ENCODE measurements at regions not wholly inside any gene's neighbourhood (a gene's known extent, or its start where the extent isn't known, plus 50 kb on each side); places are given as distances from the start of the nearest gene placed in this dataset.
A peak's percentile ranks its signal among the peaks of the same experiment; 100 is the strongest.

GRCh38 chr5:25641124-25641523 is 996.3 kb upstream of the CDH10 start:
- no peaks in the 10 kb centered on the region for H3K36me3 Mint-ChIP-seq (ENCODE audit: low read depth)
- no peak for ATAC-seq (replicated peaks)

DNA sequence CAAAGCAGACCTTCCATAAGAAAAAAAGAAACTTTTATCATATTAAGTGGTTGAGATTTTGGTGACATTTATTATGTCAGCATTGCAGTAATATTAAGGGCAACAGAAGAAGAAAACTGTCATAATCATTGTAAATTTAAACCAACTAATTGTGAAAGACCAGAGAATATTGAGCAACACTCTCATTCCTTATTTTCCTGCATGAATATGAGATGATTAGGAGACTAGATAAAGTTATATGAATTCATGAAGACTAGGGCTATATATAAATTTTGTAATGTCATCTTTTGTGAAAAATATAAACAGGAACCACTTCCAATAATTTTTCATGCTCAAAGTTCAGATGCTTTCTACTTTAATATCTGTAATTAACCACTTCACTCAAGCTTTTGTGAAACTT is 974.5 kb upstream of the CDH10 start:
- no peak for ATAC-seq (replicated peaks)

More at GRCh38 chr5:25641124-25641523, 996.3 kb upstream of the CDH10 start:
- no peaks in the 10 kb centered on the region for H3K4me1 Mint-ChIP-seq
- H3K9me3 Mint-ChIP-seq: peaks cover 12% of the 10 kb centered on the region
- no peak overlapping the region for H3K4me3 Mint-ChIP-seq
- H3K27me3 Mint-ChIP-seq: no peaks in the 10 kb centered on the region
- no peak overlapping the region for H3K27ac Mint-ChIP-seq

DNA sequence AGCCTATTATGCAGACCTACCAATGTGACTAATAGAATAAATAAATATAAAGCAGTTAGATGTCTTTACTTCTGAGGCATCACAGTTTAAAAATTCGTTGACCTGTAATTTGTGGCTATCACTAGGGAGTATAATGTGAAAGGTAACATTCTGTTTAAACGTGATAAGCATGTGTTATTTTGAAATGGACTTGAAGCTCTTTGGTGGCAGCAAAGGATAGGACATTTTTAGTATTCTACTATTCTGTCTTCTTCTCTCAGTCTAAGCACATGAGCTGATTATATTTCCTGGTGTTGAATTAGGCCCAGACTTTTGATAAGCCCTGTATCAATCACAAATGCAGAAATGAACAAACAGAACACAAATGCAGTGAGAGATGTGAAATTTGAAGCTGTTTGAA is 974.0 kb upstream of the CDH10 start:
- Mint-ChIP-seq H3K36me3 (ENCODE audit: low read depth) (no peaks in the 10 kb centered on the region), H3K27me3 (no peaks in the 10 kb centered on the region)
- no peak for ATAC-seq (replicated peaks)

More for the DNA sequence above, 974.5 kb upstream of the CDH10 start:
- Mint-ChIP-seq H3K27ac (no peak overlapping the region), H3K27me3 (no peaks in the 10 kb centered on the region), H3K4me1 (no peaks in the 10 kb centered on the region), H3K4me3 (no peak overlapping the region), H3K36me3 (ENCODE audit: low read depth) (no peaks in the 10 kb centered on the region), H3K9me3 (peaks cover 3% of the 10 kb centered on the region)

DNA sequence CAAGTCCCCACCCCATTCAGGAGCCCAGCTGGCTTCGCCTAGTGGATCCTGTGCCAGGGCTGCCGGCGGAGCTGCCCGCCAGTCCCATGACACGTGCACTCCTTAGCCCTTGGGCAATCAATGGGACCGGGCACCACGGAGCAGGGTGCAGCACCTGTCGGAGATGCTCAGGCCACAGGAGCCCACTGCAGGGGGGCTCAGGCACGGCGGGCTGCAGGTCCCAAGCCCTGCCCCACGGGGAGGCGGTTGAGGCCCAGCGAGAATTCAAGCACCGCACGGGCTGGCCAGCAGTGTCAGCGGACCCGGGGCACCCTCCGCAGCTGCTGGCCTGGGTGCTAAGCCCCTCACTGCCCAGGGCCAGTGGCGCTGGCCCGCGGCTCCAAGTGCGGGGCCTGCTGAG is 969.7 kb upstream of the CDH10 start:
- Mint-ChIP-seq H3K27me3 (no peaks in the 10 kb centered on the region), H3K4me3 (no peak overlapping the region), H3K27ac (no peak overlapping the region), H3K4me1 (no peaks in the 10 kb centered on the region), H3K9me3 (peaks cover 3% of the 10 kb centered on the region), H3K36me3 (ENCODE audit: low read depth) (no peaks in the 10 kb centered on the region)
- ATAC-seq (replicated peaks): no peak

More for the DNA sequence above, 974.0 kb upstream of the CDH10 start:
- Mint-ChIP-seq H3K4me1 (no peaks in the 10 kb centered on the region), H3K27ac (no peak overlapping the region), H3K4me3 (no peak overlapping the region), H3K9me3 (peaks cover 3% of the 10 kb centered on the region)

DNA sequence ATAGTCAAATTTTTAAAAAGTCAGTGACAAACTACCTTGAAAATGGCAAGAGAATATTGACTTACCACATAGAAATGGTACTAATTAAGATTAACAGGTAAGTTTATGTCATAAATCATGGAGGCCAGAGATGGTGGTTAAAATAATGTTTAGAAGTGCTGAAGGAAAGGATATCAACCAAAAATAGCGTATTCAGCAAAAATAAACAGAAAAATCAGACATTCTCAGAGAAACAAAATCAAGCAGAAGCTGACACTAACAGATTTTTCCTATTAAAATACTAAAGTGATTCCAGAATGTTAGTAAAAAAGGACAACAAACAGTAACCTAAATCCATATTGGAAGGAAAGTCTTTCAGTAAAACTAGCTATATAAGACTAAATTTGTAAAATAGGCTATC is 959.9 kb upstream of the CDH10 start:
- no peaks in the 10 kb centered on the region for H3K4me1 Mint-ChIP-seq
- H3K27ac Mint-ChIP-seq: no peak overlapping the region
- no peaks in the 10 kb centered on the region for H3K27me3 Mint-ChIP-seq
- H3K9me3 Mint-ChIP-seq: peaks cover 22% of the 10 kb centered on the region
- no peak for ATAC-seq (replicated peaks)
- H3K4me3 Mint-ChIP-seq: no peak overlapping the region
- H3K36me3 Mint-ChIP-seq (ENCODE audit: low read depth): no peaks in the 10 kb centered on the region

DNA sequence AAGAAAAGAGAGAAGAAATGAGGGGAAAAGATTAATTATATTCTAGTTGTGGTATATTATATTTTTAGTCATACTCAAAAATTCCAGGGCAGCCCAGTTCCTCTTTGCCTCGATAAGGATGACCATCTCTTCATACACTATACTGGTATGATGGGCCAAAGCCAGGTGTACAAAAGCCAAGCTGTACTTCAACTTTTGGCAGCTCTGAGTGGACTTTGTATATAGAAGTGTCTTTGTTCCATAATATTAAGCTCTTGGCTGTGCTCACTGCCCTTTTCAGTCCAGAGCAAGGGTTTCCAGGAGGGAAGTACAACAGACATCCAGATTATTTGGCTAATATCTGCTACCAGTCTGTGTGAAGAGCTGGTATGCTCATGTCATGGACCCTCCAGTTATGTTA is 934.3 kb upstream of the CDH10 start:
- no peaks in the 10 kb centered on the region for H3K27me3 Mint-ChIP-seq
- peaks cover 12% of the 10 kb centered on the region for H3K9me3 Mint-ChIP-seq
- no peaks in the 10 kb centered on the region for H3K4me1 Mint-ChIP-seq
- H3K36me3 Mint-ChIP-seq (ENCODE audit: low read depth): no peaks in the 10 kb centered on the region
- no peak for ATAC-seq (replicated peaks)
- no peak overlapping the region for H3K27ac Mint-ChIP-seq
- no peak overlapping the region for H3K4me3 Mint-ChIP-seq

DNA sequence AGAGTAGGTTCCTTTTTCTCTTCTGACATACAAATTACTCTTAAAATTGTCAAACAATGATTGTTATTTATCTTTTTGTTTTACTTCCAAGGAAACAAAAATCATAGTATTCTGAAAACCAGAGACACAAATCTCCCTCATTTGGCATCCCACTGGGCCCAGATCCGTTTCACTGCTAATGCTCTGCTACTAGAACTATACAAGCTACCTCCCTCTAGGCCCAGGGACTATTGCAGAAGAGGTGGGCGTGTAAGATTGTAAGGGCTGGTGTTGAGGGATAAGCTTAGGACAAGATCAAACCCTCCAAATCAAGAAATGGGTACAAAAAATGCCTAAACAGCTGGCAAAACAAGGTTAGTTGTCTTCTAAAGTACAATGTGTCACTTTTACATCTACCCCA is 928.9 kb upstream of the CDH10 start:
- no peak for ATAC-seq (replicated peaks)
- H3K4me1 Mint-ChIP-seq: peaks cover 5% of the 10 kb centered on the region
- H3K4me3 Mint-ChIP-seq: no peak overlapping the region
- no peaks in the 10 kb centered on the region for H3K36me3 Mint-ChIP-seq (ENCODE audit: low read depth)
- H3K9me3 Mint-ChIP-seq: peaks cover 10% of the 10 kb centered on the region
- H3K27ac Mint-ChIP-seq: no peak overlapping the region
- H3K27me3 Mint-ChIP-seq: no peaks in the 10 kb centered on the region

- H3K9me3 Mint-ChIP-seq: peaks cover 9% of the 10 kb centered on the region
- ATAC-seq (replicated peaks): no peak
- no peaks in the 10 kb centered on the region for H3K27me3 Mint-ChIP-seq
- no peak overlapping the region for H3K27ac Mint-ChIP-seq
- peaks cover 5% of the 10 kb centered on the region for H3K4me1 Mint-ChIP-seq
- no peaks in the 10 kb centered on the region for H3K36me3 Mint-ChIP-seq (ENCODE audit: low read depth)
- H3K4me3 Mint-ChIP-seq: no peak overlapping the region
These were observed 925.3 kb upstream of the CDH10 start for GRCh38 chr5:25570067-25570583.

GRCh38 chr5:25568989-25569625 is 924.3 kb upstream of the CDH10 start:
- H3K4me1 Mint-ChIP-seq: peaks cover 5% of the 10 kb centered on the region
- no peak for ATAC-seq (replicated peaks)
- peaks cover 9% of the 10 kb centered on the region for H3K9me3 Mint-ChIP-seq
- H3K27ac Mint-ChIP-seq: peak overlapping the region; percentile 81
- no peaks in the 10 kb centered on the region for H3K36me3 Mint-ChIP-seq (ENCODE audit: low read depth)
- peak overlapping the region; percentile 28 for H3K4me3 Mint-ChIP-seq
- H3K27me3 Mint-ChIP-seq: no peaks in the 10 kb centered on the region

- Mint-ChIP-seq H3K9me3 (peaks cover 9% of the 10 kb centered on the region), H3K36me3 (ENCODE audit: low read depth) (no peaks in the 10 kb centered on the region), H3K27me3 (no peaks in the 10 kb centered on the region), H3K4me3 (no peak overlapping the region), H3K4me1 (peaks cover 5% of the 10 kb centered on the region), H3K27ac (no peak overlapping the region)
- ATAC-seq (replicated peaks): no peak
These were observed 923.5 kb upstream of the CDH10 start for GRCh38 chr5:25568294-25568693.

GRCh38 chr5:25567881-25568280 is 923.1 kb upstream of the CDH10 start:
- H3K27me3 Mint-ChIP-seq: no peaks in the 10 kb centered on the region
- H3K4me3 Mint-ChIP-seq: no peak overlapping the region
- no peak overlapping the region for H3K27ac Mint-ChIP-seq
- ATAC-seq (replicated peaks): no peak
- H3K4me1 Mint-ChIP-seq: peaks cover 5% of the 10 kb centered on the region
- H3K36me3 Mint-ChIP-seq (ENCODE audit: low read depth): no peaks in the 10 kb centered on the region
- H3K9me3 Mint-ChIP-seq: peaks cover 12% of the 10 kb centered on the region

DNA sequence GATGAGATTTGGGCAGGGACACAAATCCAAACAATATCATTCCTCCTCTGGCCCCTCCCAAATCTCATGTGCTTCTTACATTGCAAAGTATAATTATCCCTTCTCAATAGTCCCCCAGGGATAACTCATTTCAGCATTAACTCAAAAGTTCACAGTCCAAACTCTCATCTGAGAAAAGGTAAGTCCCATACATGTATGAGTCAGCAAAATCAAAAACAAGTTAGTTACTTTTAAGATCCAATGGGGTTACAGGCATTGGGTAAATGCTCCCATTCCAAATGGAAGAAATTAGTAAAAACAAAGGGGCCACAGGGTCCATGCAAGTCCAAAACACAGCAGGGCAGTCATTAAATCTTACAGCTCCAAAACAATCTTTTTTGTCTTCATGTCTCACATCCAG is 917.9 kb upstream of the CDH10 start:
- no peak overlapping the region for H3K4me3 Mint-ChIP-seq

GRCh38 chr5:25554077-25554476 is 909.3 kb upstream of the CDH10 start:
- no peak for ATAC-seq (replicated peaks)
- Mint-ChIP-seq H3K9me3 (peaks cover 7% of the 10 kb centered on the region), H3K36me3 (ENCODE audit: low read depth) (no peaks in the 10 kb centered on the region), H3K27ac (no peak overlapping the region), H3K4me1 (no peaks in the 10 kb centered on the region), H3K27me3 (no peaks in the 10 kb centered on the region), H3K4me3 (no peak overlapping the region)

More for the DNA sequence above, 917.9 kb upstream of the CDH10 start:
- H3K36me3 Mint-ChIP-seq (ENCODE audit: low read depth): no peaks in the 10 kb centered on the region
- H3K27me3 Mint-ChIP-seq: no peaks in the 10 kb centered on the region
- no peak overlapping the region for H3K27ac Mint-ChIP-seq
- no peaks in the 10 kb centered on the region for H3K4me1 Mint-ChIP-seq
- H3K9me3 Mint-ChIP-seq: peaks cover 7% of the 10 kb centered on the region
- ATAC-seq (replicated peaks): no peak

DNA sequence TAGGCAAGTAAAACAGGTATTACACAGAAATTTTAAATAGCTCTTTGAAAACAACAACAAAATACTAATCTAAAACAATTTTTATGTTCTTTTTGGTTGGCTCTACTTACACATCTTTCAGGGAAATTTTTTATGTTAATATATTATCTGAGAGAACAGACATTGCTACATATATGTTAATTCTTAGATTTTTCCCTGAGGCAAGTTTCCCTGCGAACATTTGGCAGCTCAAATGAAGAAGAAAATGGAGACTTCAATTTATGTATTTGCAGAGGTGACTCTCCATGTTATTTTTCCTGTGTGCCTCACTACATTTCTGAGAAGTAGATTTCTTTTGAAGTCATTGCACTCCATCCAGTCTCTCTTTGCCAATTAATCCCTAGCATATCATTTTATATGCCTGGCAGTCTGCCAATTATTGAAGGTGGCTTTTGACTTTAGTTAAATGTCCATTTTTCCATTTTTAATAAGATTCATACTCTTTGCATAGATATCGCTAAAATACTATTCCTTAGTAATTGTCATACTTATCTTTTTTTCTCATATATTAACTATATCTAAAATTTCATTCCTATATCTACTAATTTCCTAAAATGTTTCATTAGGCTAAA is 908.2 kb upstream of the CDH10 start:
- no peak overlapping the region for H3K4me3 Mint-ChIP-seq
- peaks cover 7% of the 10 kb centered on the region for H3K9me3 Mint-ChIP-seq
- ATAC-seq (replicated peaks): no peak
- no peaks in the 10 kb centered on the region for H3K4me1 Mint-ChIP-seq
- H3K27me3 Mint-ChIP-seq: no peaks in the 10 kb centered on the region
- H3K27ac Mint-ChIP-seq: no peak overlapping the region
- no peaks in the 10 kb centered on the region for H3K36me3 Mint-ChIP-seq (ENCODE audit: low read depth)

- H3K36me3 Mint-ChIP-seq (ENCODE audit: low read depth): no peaks in the 10 kb centered on the region
- no peaks in the 10 kb centered on the region for H3K4me1 Mint-ChIP-seq
- no peak overlapping the region for H3K4me3 Mint-ChIP-seq
- no peak for ATAC-seq (replicated peaks)
- H3K27ac Mint-ChIP-seq: no peak overlapping the region
- peaks cover 7% of the 10 kb centered on the region for H3K9me3 Mint-ChIP-seq
- no peaks in the 10 kb centered on the region for H3K27me3 Mint-ChIP-seq
These were observed 906.0 kb upstream of the CDH10 start for GRCh38 chr5:25550793-25551192.

Data from activated T-helper 17 cell treated with anti-CD3 and anti-CD28 coated beads, Interleukin-2, amount 50 U/mL, for 72 hours (primary cell).